Mammary epithelial cell (primary cell): ENCODE measurements at regions not wholly inside any gene's neighbourhood (a gene's known extent, or its start where the extent isn't known, plus 50 kb on each side); places are given as distances from the start of the nearest gene placed in this dataset.

Experiments
- CTCF ChIP-seq, 2 donors: IDR thresholded peaks in 1 of 2; conservative IDR thresholded peaks in 1 of 2; 2 replicates each; pipeline ENCODE4 v1.5.1; 2011 to 2012; ENCODE audit warnings: inconsistent platforms in 2 of 2, low read length in 2 of 2, mild to moderate bottlenecking in 2 of 2, control low read depth in 1 of 2, low read depth in 1 of 2; ENCODE audit not compliant: insufficient read depth in 1 of 2; ENCODE audit errors: extremely low read depth in 1 of 2
- EZH2 ChIP-seq: IDR thresholded peaks from 2 replicates; pipeline ENCODE4 v1.6.1; 2012; ENCODE audit warnings: low read length, inconsistent platforms, borderline replicate concordance

GRCh38 chr4:136741468-136741867 is 790.8 kb downstream of the PCDH18 start:
- no peak for TF ChIP-seq CTCF (conservative IDR thresholded peaks at IDR 0.05 in 1 of 2, IDR thresholded peaks at IDR 0.05 in 1 of 2; ENCODE audit: extremely low read depth in 1 of 2, insufficient read depth in 1 of 2, low read depth in 1 of 2, low read length in 2 of 2)
- TF ChIP-seq EZH2: no peak
